ENCODE measurements at regions not wholly inside any gene's neighbourhood (a gene's known extent, or its start where the extent isn't known, plus 50 kb on each side); places are given as distances from the start of the nearest gene placed in this dataset.
A peak's percentile ranks its signal among the peaks of the same experiment; 100 is the strongest.

GRCh38 chr5:86977190-86977589 lies 290.5 kb upstream of the RASA1 start:
- no peaks in the 10 kb centered on the region for H3K27me3 ChIP-seq (ENCODE audit: insufficient read depth, low read length)
- DNase-seq = no peak
- CTCF ChIA-PET (ENCODE audit: partially characterized antibody) = no interaction called here
- H3K36me3 ChIP-seq (ENCODE audit: insufficient read depth, low read length) = no peaks in the 10 kb centered on the region
- no peaks in the 10 kb centered on the region for H3K4me1 ChIP-seq (ENCODE audit: insufficient read depth, low read length)
- intact Hi-C loops (cut with micrococcal nuclease) = no loop called here
- Mint-ChIP-seq H3K36me3 (no peaks in the 10 kb centered on the region), H3K4me3 (no peak overlapping the region), H3K27me3 (peaks cover 8 to 13% of the 10 kb centered on the region in 2 donors), H3K9me3 (no peaks in the 10 kb centered on the region), H3K4me1 (peaks cover 0 to 2% (median 0%) of the 10 kb centered on the region in 4 donors), H3K27ac (no peak overlapping the region)
- H3K27ac ChIP-seq (ENCODE audit: low read depth, low read length) = no peak overlapping the region
- H3K9me3 ChIP-seq (ENCODE audit: control insufficient read depth in 1 of 2, low read length in 2 of 2) = no peaks in the 10 kb centered on the region
- H3K4me3 ChIP-seq (ENCODE audit: low read length in 2 of 2) = no peak overlapping the region
- POLR2A ChIA-PET (ENCODE audit: partially characterized antibody) = no interaction called here

DNA sequence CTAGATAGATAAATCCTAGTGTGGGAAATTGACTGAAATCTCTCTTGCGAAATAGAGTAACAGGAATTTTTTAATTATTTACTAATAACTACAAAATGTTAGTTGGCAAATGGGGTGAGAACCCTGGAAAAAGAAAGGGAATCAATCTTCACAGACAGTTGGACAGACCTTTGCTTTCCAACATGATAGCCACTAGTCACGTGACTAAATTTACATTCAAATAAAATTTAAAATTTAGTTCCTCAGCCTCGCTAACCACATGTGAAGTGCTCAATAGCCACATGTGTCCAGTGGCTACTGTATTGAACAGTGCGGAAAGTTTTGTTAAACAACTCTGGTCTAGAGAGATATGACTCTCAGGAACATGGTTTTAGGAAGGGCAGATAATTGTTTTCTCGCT lies 289.9 kb upstream of the RASA1 start:
- H3K4me3 ChIP-seq (ENCODE audit: low read length in 2 of 2) = no peak overlapping the region
- POLR2A ChIA-PET (ENCODE audit: partially characterized antibody) = no interaction called here
- intact Hi-C loops (cut with micrococcal nuclease) = no loop called here
- CTCF ChIA-PET (ENCODE audit: partially characterized antibody) = no interaction called here
- no peak overlapping the region for H3K27ac ChIP-seq (ENCODE audit: low read depth, low read length)
- H3K9me3 Mint-ChIP-seq = no peaks in the 10 kb centered on the region
- no peaks in the 10 kb centered on the region for H3K9me3 ChIP-seq (ENCODE audit: control insufficient read depth in 1 of 2, low read length in 2 of 2)
- H3K27me3 Mint-ChIP-seq = peaks cover 8 to 12% of the 10 kb centered on the region in 2 donors
- H3K27me3 ChIP-seq (ENCODE audit: insufficient read depth, low read length) = no peaks in the 10 kb centered on the region
- peaks cover 0 to 2% (median 0%) of the 10 kb centered on the region in 4 donors for H3K4me1 Mint-ChIP-seq
- H3K27ac Mint-ChIP-seq = no peak overlapping the region
- no peaks in the 10 kb centered on the region for H3K36me3 ChIP-seq (ENCODE audit: insufficient read depth, low read length)
- no peaks in the 10 kb centered on the region for H3K4me1 ChIP-seq (ENCODE audit: insufficient read depth, low read length)
- peak overlapping the region in 1 of 8 donors; percentile 3 for H3K4me3 Mint-ChIP-seq
- no peak for DNase-seq
- H3K36me3 Mint-ChIP-seq = no peaks in the 10 kb centered on the region

DNA sequence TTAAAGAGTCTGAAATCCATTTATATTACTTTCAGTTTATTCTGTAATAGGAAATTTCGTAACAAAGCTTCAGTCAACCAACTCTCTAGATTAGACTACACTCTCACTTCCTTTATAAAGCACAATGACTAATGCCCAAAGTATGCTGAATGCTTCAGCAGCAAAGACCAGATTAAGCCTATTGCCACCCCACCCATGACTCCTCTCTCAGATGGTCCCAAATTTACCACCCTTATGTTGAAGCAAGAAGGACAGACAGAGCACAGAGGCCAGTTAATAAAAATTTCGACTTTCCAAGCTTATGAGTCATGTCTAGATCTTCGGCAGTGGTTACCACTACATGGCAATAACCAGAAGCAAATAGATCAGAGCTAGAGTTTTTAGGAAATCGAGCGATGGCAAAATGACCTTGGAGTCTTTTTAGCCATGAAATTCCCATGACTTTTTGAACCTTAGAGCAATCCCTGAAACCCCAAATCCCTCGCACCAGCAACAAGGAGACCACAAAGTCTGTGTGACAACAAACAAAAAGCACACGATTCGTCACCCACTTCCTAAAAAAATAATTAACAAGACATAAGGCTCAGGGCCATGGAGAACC lies 287.8 kb upstream of the RASA1 start:
- no peaks in the 10 kb centered on the region for H3K27me3 ChIP-seq (ENCODE audit: insufficient read depth, low read length)
- Mint-ChIP-seq H3K9me3 (no peaks in the 10 kb centered on the region), H3K36me3 (no peaks in the 10 kb centered on the region), H3K4me1 (peaks cover 0 to 2% (median 0%) of the 10 kb centered on the region in 4 donors), H3K27ac (no peak overlapping the region), H3K27me3 (peaks cover 6 to 10% of the 10 kb centered on the region in 2 donors), H3K4me3 (no peak overlapping the region)
- intact Hi-C loops (cut with micrococcal nuclease) = no loop called here
- CTCF ChIA-PET (ENCODE audit: partially characterized antibody) = interaction anchor here (1.4 kb wide), 1 partner anchor 10 kb away, joined by 4 read pairs; no protein-coding TSS in a partner anchor
- H3K9me3 ChIP-seq (ENCODE audit: control insufficient read depth in 1 of 2, low read length in 2 of 2) = no peaks in the 10 kb centered on the region
- no peak overlapping the region for H3K27ac ChIP-seq (ENCODE audit: low read depth, low read length)
- no peak for DNase-seq
- H3K4me3 ChIP-seq (ENCODE audit: low read length in 2 of 2) = no peak overlapping the region
- H3K4me1 ChIP-seq (ENCODE audit: insufficient read depth, low read length) = no peaks in the 10 kb centered on the region
- POLR2A ChIA-PET (ENCODE audit: partially characterized antibody) = no interaction called here
- no peaks in the 10 kb centered on the region for H3K36me3 ChIP-seq (ENCODE audit: insufficient read depth, low read length)

GRCh38 chr5:86981898-86982297 lies 285.8 kb upstream of the RASA1 start:
- DNase-seq = no peak
- Mint-ChIP-seq H3K4me1 (no peaks in the 10 kb centered on the region), H3K27me3 (peaks cover 6 to 9% of the 10 kb centered on the region in 2 donors), H3K36me3 (no peaks in the 10 kb centered on the region), H3K9me3 (no peaks in the 10 kb centered on the region), H3K4me3 (no peak overlapping the region), H3K27ac (no peak overlapping the region)
- Histone ChIP-seq H3K27me3 (ENCODE audit: insufficient read depth, low read length) (no peaks in the 10 kb centered on the region), H3K27ac (ENCODE audit: low read depth, low read length) (no peak overlapping the region), H3K36me3 (ENCODE audit: insufficient read depth, low read length) (no peaks in the 10 kb centered on the region), H3K4me3 (ENCODE audit: low read length in 2 of 2) (no peak overlapping the region), H3K9me3 (ENCODE audit: control insufficient read depth in 1 of 2, low read length in 2 of 2) (no peaks in the 10 kb centered on the region), H3K4me1 (ENCODE audit: insufficient read depth, low read length) (no peaks in the 10 kb centered on the region)
- intact Hi-C loops (cut with micrococcal nuclease) = no loop called here
- ChIA-PET CTCF (ENCODE audit: partially characterized antibody) (interaction anchor here (1.0 to 1.8 kb wide), 3 partner anchors 19 to 419 kb away, joined by 3 to 4 read pairs (median 4); no protein-coding TSS in a partner anchor), POLR2A (ENCODE audit: partially characterized antibody) (no interaction called here)

- Histone ChIP-seq H3K36me3 (ENCODE audit: insufficient read depth, low read length) (no peaks in the 10 kb centered on the region), H3K27me3 (ENCODE audit: insufficient read depth, low read length) (no peaks in the 10 kb centered on the region), H3K4me3 (ENCODE audit: low read length in 2 of 2) (no peak overlapping the region), H3K9me3 (ENCODE audit: control insufficient read depth in 1 of 2, low read length in 2 of 2) (no peaks in the 10 kb centered on the region), H3K27ac (ENCODE audit: low read depth, low read length) (no peak overlapping the region), H3K4me1 (ENCODE audit: insufficient read depth, low read length) (no peaks in the 10 kb centered on the region)
- no peak overlapping the region for H3K4me3 Mint-ChIP-seq
- no peaks in the 10 kb centered on the region for H3K9me3 Mint-ChIP-seq
- DNase-seq = no peak
- H3K27ac Mint-ChIP-seq = no peak overlapping the region
- H3K4me1 Mint-ChIP-seq = no peaks in the 10 kb centered on the region
- H3K36me3 Mint-ChIP-seq = no peaks in the 10 kb centered on the region
- ChIA-PET POLR2A (ENCODE audit: partially characterized antibody) (no interaction called here), CTCF (ENCODE audit: partially characterized antibody) (interaction anchor here (1.3 kb wide), 1 partner anchor 417 kb away, joined by 3 read pairs; no protein-coding TSS in a partner anchor)
- intact Hi-C loops (cut with micrococcal nuclease) = no loop called here
- H3K27me3 Mint-ChIP-seq = peaks cover 1 to 5% of the 10 kb centered on the region in 2 donors
Observed at GRCh38 chr5:86983208-86983607, 284.5 kb upstream of the RASA1 start.

DNA sequence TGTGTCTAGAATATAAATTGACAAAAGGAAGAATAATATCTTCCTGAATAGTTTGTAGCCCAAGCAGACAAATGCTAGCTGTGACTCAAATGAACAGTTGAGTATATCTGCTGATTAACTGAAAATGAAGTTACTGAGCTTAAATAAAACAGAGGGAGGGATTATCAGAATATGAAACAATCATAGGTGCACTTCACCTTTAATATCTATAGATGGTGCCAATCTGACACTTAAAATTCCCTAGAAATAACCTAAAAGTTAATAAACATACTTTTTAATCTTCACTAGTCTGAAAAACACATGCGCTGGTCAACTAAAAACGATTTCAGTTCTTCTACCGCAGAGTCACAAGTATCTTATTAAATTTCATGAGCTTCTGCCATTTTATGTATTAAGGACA lies 280.8 kb upstream of the RASA1 start:
- intact Hi-C loops (cut with micrococcal nuclease) = loop anchor here (1.0 kb wide), 1 partner anchor 413 kb away; no protein-coding TSS in a partner anchor

DNA sequence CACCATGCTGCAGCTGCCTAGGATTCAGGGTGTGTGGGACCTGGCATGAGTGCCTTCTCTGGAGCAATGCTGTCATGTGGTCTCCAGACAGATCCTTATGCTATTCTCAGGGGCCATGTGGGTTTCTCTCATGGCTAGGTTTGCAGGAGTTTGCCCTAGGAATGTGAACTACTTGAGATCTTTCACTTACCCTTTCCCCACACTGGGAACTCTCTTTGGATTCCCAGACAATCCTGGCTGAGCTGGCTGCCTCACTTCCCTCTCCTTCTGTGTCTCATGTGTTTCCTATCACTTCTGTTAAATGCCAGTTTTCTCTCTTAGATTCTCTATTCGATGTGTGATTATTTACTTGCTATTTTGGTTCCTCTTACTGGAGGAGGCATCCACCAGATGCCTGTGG lies 270.2 kb upstream of the RASA1 start:
- DNase-seq = no peak
- peaks cover 1 to 3% of the 10 kb centered on the region in 2 donors for H3K27me3 Mint-ChIP-seq
- no peak overlapping the region for H3K4me3 ChIP-seq (ENCODE audit: low read length in 2 of 2)
- H3K27ac ChIP-seq (ENCODE audit: low read depth, low read length) = no peak overlapping the region
- CTCF ChIA-PET (ENCODE audit: partially characterized antibody) = interaction anchor here (0.6 kb wide), 1 partner anchor 10 kb away, joined by 3 read pairs; no protein-coding TSS in a partner anchor
- intact Hi-C loops (cut with micrococcal nuclease) = no loop called here
- H3K4me1 Mint-ChIP-seq = no peaks in the 10 kb centered on the region
- H3K36me3 Mint-ChIP-seq = no peaks in the 10 kb centered on the region
- H3K27me3 ChIP-seq (ENCODE audit: insufficient read depth, low read length) = no peaks in the 10 kb centered on the region
- no peaks in the 10 kb centered on the region for H3K4me1 ChIP-seq (ENCODE audit: insufficient read depth, low read length)
- POLR2A ChIA-PET (ENCODE audit: partially characterized antibody) = no interaction called here
- H3K27ac Mint-ChIP-seq = no peak overlapping the region
- H3K4me3 Mint-ChIP-seq = no peak overlapping the region
- no peaks in the 10 kb centered on the region for H3K36me3 ChIP-seq (ENCODE audit: insufficient read depth, low read length)
- H3K9me3 ChIP-seq (ENCODE audit: control insufficient read depth in 1 of 2, low read length in 2 of 2) = no peaks in the 10 kb centered on the region
- peaks cover 0 to 2% (median 0%) of the 10 kb centered on the region in 8 donors for H3K9me3 Mint-ChIP-seq

More for the DNA sequence above, 280.8 kb upstream of the RASA1 start:
- no peaks in the 10 kb centered on the region for H3K9me3 ChIP-seq (ENCODE audit: control insufficient read depth in 1 of 2, low read length in 2 of 2)
- POLR2A ChIA-PET (ENCODE audit: partially characterized antibody) = no interaction called here
- Mint-ChIP-seq H3K27me3 (no peaks in the 10 kb centered on the region), H3K27ac (no peak overlapping the region), H3K9me3 (peaks cover 0 to 2% (median 0%) of the 10 kb centered on the region in 8 donors), H3K4me3 (no peak overlapping the region), H3K4me1 (no peaks in the 10 kb centered on the region), H3K36me3 (no peaks in the 10 kb centered on the region)
- peak in 1 of 5 donors; percentile 12 for DNase-seq
- CTCF ChIA-PET (ENCODE audit: partially characterized antibody) = interaction anchor here (0.6 to 3.3 kb wide), 7 partner anchors 11 to 426 kb away, joined by 3 to 20 read pairs (median 3); partner anchors contain the start of gene CCNH
- no peaks in the 10 kb centered on the region for H3K36me3 ChIP-seq (ENCODE audit: insufficient read depth, low read length)
- no peak overlapping the region for H3K4me3 ChIP-seq (ENCODE audit: low read length in 2 of 2)
- no peaks in the 10 kb centered on the region for H3K27me3 ChIP-seq (ENCODE audit: insufficient read depth, low read length)
- no peak overlapping the region for H3K27ac ChIP-seq (ENCODE audit: low read depth, low read length)
- no peaks in the 10 kb centered on the region for H3K4me1 ChIP-seq (ENCODE audit: insufficient read depth, low read length)

All from CD4-positive, alpha-beta memory T cell (primary cell).